WTC11 (cell line): ENCODE measurements at regions not wholly inside any gene's neighbourhood (a gene's known extent, or its start where the extent isn't known, plus 50 kb on each side); places are given as distances from the start of the nearest gene placed in this dataset.

Experiments used
- NR2C2 ChIP-seq: sonication (generic); formaldehyde crosslinking; IDR thresholded peaks from 2 replicates; pipeline ENCODE4 v1.8.0; 2022; ENCODE audit warnings: mild to moderate bottlenecking, missing genetic modification reagents
- TF ChIP-seq, protein P1 (sequence below): fragments of 200-600 bp; IDR thresholded peaks from 2 replicates; pipeline ENCODE4 v1.8.0; 2022; ENCODE audit warnings: antibody characterized with exemption

DNA sequence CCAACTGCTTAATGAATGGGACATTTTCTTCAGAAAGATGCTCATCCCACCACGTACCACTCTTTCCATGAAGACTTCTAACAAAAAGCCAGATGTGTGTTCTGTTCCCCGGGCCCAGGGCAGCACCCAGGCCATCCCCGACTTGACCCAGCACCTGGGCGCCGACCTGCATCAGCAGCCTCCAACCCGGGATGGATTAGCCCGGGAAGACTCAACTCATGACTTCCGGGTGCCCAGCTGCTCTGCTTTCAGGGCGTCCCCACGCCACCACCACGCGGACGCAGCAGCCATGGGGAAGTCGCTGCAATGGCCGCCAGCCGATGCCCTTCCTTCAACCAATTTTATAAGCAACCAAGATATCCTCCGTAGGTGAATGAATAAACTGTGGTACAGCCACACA lies 123.8 kb upstream of the TUBA3C start:
- no peak for TF ChIP-seq NR2C2 (CRISPR knock-in tag)
- TF ChIP-seq, protein P1, sequence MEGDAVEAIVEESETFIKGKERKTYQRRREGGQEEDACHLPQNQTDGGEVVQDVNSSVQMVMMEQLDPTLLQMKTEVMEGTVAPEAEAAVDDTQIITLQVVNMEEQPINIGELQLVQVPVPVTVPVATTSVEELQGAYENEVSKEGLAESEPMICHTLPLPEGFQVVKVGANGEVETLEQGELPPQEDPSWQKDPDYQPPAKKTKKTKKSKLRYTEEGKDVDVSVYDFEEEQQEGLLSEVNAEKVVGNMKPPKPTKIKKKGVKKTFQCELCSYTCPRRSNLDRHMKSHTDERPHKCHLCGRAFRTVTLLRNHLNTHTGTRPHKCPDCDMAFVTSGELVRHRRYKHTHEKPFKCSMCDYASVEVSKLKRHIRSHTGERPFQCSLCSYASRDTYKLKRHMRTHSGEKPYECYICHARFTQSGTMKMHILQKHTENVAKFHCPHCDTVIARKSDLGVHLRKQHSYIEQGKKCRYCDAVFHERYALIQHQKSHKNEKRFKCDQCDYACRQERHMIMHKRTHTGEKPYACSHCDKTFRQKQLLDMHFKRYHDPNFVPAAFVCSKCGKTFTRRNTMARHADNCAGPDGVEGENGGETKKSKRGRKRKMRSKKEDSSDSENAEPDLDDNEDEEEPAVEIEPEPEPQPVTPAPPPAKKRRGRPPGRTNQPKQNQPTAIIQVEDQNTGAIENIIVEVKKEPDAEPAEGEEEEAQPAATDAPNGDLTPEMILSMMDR: no peak
